ENCODE measurements at regions not wholly inside any gene's neighbourhood (a gene's known extent, or its start where the extent isn't known, plus 50 kb on each side); places are given as distances from the start of the nearest gene placed in this dataset.

GRCh38 chr1:221174330-221174993 is 295.2 kb downstream of the HLX start:
- Histone ChIP-seq H3K79me2 (ENCODE audit: low read length) (no peaks in the 10 kb centered on the region), H3K4me3 (ENCODE audit: low read length) (no peak overlapping the region), H3K4me2 (ENCODE audit: low read length) (no peak overlapping the region), H3K27ac (ENCODE audit: low read length) (no peak overlapping the region), H3F3A (ENCODE audit: low read length, unreplicated experiment) (no peaks in the 10 kb centered on the region), H3K4me1 (ENCODE audit: insufficient read depth, low read length) (no peaks in the 10 kb centered on the region), H3K36me3 (ENCODE audit: low read depth, low read length) (no peaks in the 10 kb centered on the region), H3K9me2 (replicated peaks; ENCODE audit: low read length) (no peaks in the 10 kb centered on the region), H3K27me3 (ENCODE audit: low read length) (no peaks in the 10 kb centered on the region), H2AFZ (ENCODE audit: low read length) (no peak overlapping the region), H3K9ac (ENCODE audit: low read length) (no peak overlapping the region), H3K9me3 (ENCODE audit: low read length) (no peaks in the 10 kb centered on the region; the same call in 1 of the 2 replicates), H4K20me1 (ENCODE audit: low read length) (no peaks in the 10 kb centered on the region)
- ATAC-seq (peak; percentile 40; the same call in 1 of the 2 replicates), DNase-seq (no peak)
- TF ChIP-seq EZH2phosphoT487 (IDR thresholded peaks at IDR 0.05; ENCODE audit: borderline replicate concordance, low read length) (no peak), EZH2 (IDR thresholded peaks at IDR 0.05; ENCODE audit: low read length, unreplicated experiment) (no peak)
- TF ChIP-seq, protein P1, sequence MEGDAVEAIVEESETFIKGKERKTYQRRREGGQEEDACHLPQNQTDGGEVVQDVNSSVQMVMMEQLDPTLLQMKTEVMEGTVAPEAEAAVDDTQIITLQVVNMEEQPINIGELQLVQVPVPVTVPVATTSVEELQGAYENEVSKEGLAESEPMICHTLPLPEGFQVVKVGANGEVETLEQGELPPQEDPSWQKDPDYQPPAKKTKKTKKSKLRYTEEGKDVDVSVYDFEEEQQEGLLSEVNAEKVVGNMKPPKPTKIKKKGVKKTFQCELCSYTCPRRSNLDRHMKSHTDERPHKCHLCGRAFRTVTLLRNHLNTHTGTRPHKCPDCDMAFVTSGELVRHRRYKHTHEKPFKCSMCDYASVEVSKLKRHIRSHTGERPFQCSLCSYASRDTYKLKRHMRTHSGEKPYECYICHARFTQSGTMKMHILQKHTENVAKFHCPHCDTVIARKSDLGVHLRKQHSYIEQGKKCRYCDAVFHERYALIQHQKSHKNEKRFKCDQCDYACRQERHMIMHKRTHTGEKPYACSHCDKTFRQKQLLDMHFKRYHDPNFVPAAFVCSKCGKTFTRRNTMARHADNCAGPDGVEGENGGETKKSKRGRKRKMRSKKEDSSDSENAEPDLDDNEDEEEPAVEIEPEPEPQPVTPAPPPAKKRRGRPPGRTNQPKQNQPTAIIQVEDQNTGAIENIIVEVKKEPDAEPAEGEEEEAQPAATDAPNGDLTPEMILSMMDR (conservative IDR thresholded peaks at IDR 0.05; ENCODE audit: low read depth, low read length) = 0 out of 2 replicates have a peak, but pooled peaks have one; percentile 21
- BruUV-seq (replicated peaks) = no TSS peak
- intact Hi-C loops (cut with micrococcal nuclease) = no loop called here
- ChIA-PET CTCF (no interaction called here), POLR2A (ENCODE audit: unreplicated experiment) (no interaction called here)

DNA sequence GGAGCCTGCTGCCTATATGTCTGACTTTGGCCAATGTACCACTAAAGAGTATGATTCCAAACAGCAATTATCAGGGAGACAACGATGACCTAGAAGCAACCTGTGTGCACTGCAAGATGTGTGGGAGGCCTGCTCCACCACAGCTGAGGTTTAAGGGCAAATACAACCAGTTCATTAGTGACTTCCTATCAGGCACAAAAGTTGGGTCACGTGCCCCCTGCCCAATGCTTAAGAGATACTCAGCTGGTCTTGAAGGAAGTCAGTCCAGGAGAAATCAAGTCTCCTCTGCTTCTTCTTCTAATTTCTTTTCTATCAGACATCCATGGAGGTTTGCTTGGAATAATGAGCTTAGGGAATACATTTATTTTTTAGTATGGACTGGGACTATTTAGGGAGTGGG is 296.0 kb downstream of the HLX start:
- ChIA-PET CTCF (no interaction called here), POLR2A (ENCODE audit: unreplicated experiment) (no interaction called here)
- Histone ChIP-seq H3K9me2 (replicated peaks; ENCODE audit: low read length) (no peaks in the 10 kb centered on the region), H3K9me3 (ENCODE audit: low read length) (no peaks in the 10 kb centered on the region; the same call in 1 of the 2 replicates), H3K79me2 (ENCODE audit: low read length) (no peaks in the 10 kb centered on the region), H3K4me3 (ENCODE audit: low read length) (no peak overlapping the region), H3K4me1 (ENCODE audit: insufficient read depth, low read length) (no peaks in the 10 kb centered on the region), H3K9ac (ENCODE audit: low read length) (no peak overlapping the region), H3K36me3 (ENCODE audit: low read depth, low read length) (no peaks in the 10 kb centered on the region), H2AFZ (ENCODE audit: low read length) (no peak overlapping the region), H3F3A (ENCODE audit: low read length, unreplicated experiment) (no peaks in the 10 kb centered on the region), H3K27ac (ENCODE audit: low read length) (no peak overlapping the region), H3K27me3 (ENCODE audit: low read length) (no peaks in the 10 kb centered on the region), H3K4me2 (ENCODE audit: low read length) (no peak overlapping the region), H4K20me1 (ENCODE audit: low read length) (no peaks in the 10 kb centered on the region)
- BruUV-seq (replicated peaks) = no TSS peak
- no peak for ATAC-seq
- DNase-seq = no peak
- intact Hi-C loops (cut with micrococcal nuclease) = no loop called here
- TF ChIP-seq, protein P1 (conservative IDR thresholded peaks at IDR 0.05; ENCODE audit: low read depth, low read length) = no peak
- TF ChIP-seq EZH2 (IDR thresholded peaks at IDR 0.05; ENCODE audit: low read length, unreplicated experiment) = no peak
- no peak for TF ChIP-seq EZH2phosphoT487 (IDR thresholded peaks at IDR 0.05; ENCODE audit: borderline replicate concordance, low read length)

GRCh38 chr1:221180704-221181368 is 301.6 kb downstream of the HLX start:
- ChIA-PET CTCF (no interaction called here), POLR2A (ENCODE audit: unreplicated experiment) (no interaction called here)
- DNase-seq (no peak), ATAC-seq (no peak)
- Histone ChIP-seq H3K27ac (ENCODE audit: low read length) (no peak overlapping the region), H2AFZ (ENCODE audit: low read length) (no peak overlapping the region), H3K4me2 (ENCODE audit: low read length) (no peak overlapping the region), H3K9me3 (ENCODE audit: low read length) (no peaks in the 10 kb centered on the region), H3K36me3 (ENCODE audit: low read depth, low read length) (no peaks in the 10 kb centered on the region), H3K9ac (ENCODE audit: low read length) (no peak overlapping the region), H3K79me2 (ENCODE audit: low read length) (no peaks in the 10 kb centered on the region), H4K20me1 (ENCODE audit: low read length) (no peaks in the 10 kb centered on the region), H3K4me1 (ENCODE audit: insufficient read depth, low read length) (peaks cover 6% of the 10 kb centered on the region; the same call in 1 of the 2 replicates), H3K4me3 (ENCODE audit: low read length) (no peak overlapping the region), H3K9me2 (replicated peaks; ENCODE audit: low read length) (no peaks in the 10 kb centered on the region), H3F3A (ENCODE audit: low read length, unreplicated experiment) (no peaks in the 10 kb centered on the region), H3K27me3 (ENCODE audit: low read length) (no peaks in the 10 kb centered on the region)
- intact Hi-C loops (cut with micrococcal nuclease) = no loop called here
- no TSS peak for BruUV-seq (replicated peaks)
- no peak for TF ChIP-seq EZH2 (IDR thresholded peaks at IDR 0.05; ENCODE audit: low read length, unreplicated experiment)
- TF ChIP-seq, protein P1 (conservative IDR thresholded peaks at IDR 0.05; ENCODE audit: low read depth, low read length) = no peak
- TF ChIP-seq EZH2phosphoT487 (IDR thresholded peaks at IDR 0.05; ENCODE audit: borderline replicate concordance, low read length) = no peak

All from PC-3 (cell line).